GM19043 (cell line): ENCODE measurements at regions not wholly inside any gene's neighbourhood (a gene's known extent, or its start where the extent isn't known, plus 50 kb on each side); places are given as distances from the start of the nearest gene placed in this dataset.
A peak's percentile ranks its signal among the peaks of the same experiment; 100 is the strongest.

Experiments
- ATAC-seq: cut with Tn5 transposase; IDR thresholded peaks from one replicate; pipeline ENCODE4 v1.9.1; 2021; ENCODE audit warnings: low read depth; ENCODE audit not compliant: unreplicated experiment

- no peak for ATAC-seq
Measured at GRCh38 chr4:155616117-155616516, 50.5 kb upstream of the GUCY1A1 start.

GRCh38 chr4:155615081-155615887, 51.4 kb upstream of the GUCY1A1 start:
- ATAC-seq = peak; percentile 40

GRCh38 chr4:155614111-155614762, 52.4 kb upstream of the GUCY1A1 start:
- no peak for ATAC-seq

- ATAC-seq = no peak
Measured at GRCh38 chr4:155612074-155612473, 54.6 kb upstream of the GUCY1A1 start.

- ATAC-seq = no peak
Measured at GRCh38 chr4:155611501-155611900, 55.1 kb upstream of the GUCY1A1 start.

GRCh38 chr4:155610143-155610542, 56.5 kb upstream of the GUCY1A1 start:
- ATAC-seq = no peak

GRCh38 chr4:155609455-155610059, 57.1 kb upstream of the GUCY1A1 start:
- ATAC-seq = peak; percentile 55

- no peak for ATAC-seq
Measured at GRCh38 chr4:155608225-155608885, 58.3 kb upstream of the GUCY1A1 start.

- ATAC-seq = no peak
Measured at GRCh38 chr4:155607481-155607880, 59.2 kb upstream of the GUCY1A1 start.

- ATAC-seq = no peak
Measured at GRCh38 chr4:155604718-155605626, 61.7 kb upstream of the GUCY1A1 start.

- no peak for ATAC-seq
Measured at GRCh38 chr4:155603360-155603891, 63.2 kb upstream of the GUCY1A1 start.

- ATAC-seq = no peak
Measured at GRCh38 chr4:155602351-155603140, 64.1 kb upstream of the GUCY1A1 start.

- no peak for ATAC-seq
Measured at GRCh38 chr4:155600244-155600643, 66.4 kb upstream of the GUCY1A1 start.

- ATAC-seq = no peak
Measured at GRCh38 chr4:155599596-155599995, 67.1 kb upstream of the GUCY1A1 start.

GRCh38 chr4:155599085-155599484, 67.6 kb upstream of the GUCY1A1 start:
- ATAC-seq = no peak

- ATAC-seq = no peak
Measured at GRCh38 chr4:155597933-155598451, 68.7 kb upstream of the GUCY1A1 start.

- no peak for ATAC-seq
Measured at GRCh38 chr4:155597281-155597680, 69.4 kb upstream of the GUCY1A1 start.

- no peak for ATAC-seq
Measured at GRCh38 chr4:155593793-155594192, 72.9 kb upstream of the GUCY1A1 start.

- no peak for ATAC-seq
Measured at GRCh38 chr4:155592938-155593297, 73.7 kb upstream of the GUCY1A1 start.
